NCI-H1092 treated with DMSO at 0.1 percent for 48 hours (cell line): ENCODE measurements at regions not wholly inside any gene's neighbourhood (a gene's known extent, or its start where the extent isn't known, plus 50 kb on each side); places are given as distances from the start of the nearest gene placed in this dataset.

Experiments
- DNase-seq: peaks from one replicate; lab custom pipeline; 2025; lab: John Stamatoyannopoulos, UW

GRCh38 chr14:100674897-100675619 is 51.6 kb upstream of the DLK1 start:
- peak; percentile 24 for DNase-seq

GRCh38 chr14:100675699-100676684 is 50.7 kb upstream of the DLK1 start:
- DNase-seq, result no peak
